ENCODE measurements at regions not wholly inside any gene's neighbourhood (a gene's known extent, or its start where the extent isn't known, plus 50 kb on each side); places are given as distances from the start of the nearest gene placed in this dataset.

DNA sequence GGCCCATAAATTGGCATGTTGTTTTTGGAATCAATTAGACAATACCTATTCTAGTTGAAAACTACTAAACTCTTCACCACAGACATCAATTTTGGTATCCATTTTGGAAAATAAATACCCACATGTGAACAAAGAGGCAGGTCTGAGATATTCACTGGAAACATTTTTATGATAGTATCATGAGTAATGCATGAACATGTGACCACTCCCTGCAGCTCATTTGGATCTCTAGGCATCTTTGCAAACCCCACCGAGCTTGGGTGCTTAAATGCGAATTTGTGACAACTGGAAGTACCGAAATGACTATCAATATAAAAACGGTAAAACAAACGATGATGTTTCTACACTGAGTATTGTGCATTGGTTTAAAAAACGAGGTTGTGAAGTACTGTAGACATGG is 285.2 kb downstream of the IRF8 start:
- no peak for DNase-seq (ENCODE audit: low spot score)
- H3K9me3 ChIP-seq (ENCODE audit: severe bottlenecking) = no peaks in the 10 kb centered on the region
- H3K36me3 ChIP-seq (ENCODE audit: low read depth) = no peaks in the 10 kb centered on the region
- H3K4me3 ChIP-seq (ENCODE audit: severe bottlenecking) = no peak overlapping the region
- no peaks in the 10 kb centered on the region for H3K4me1 ChIP-seq (ENCODE audit: insufficient read depth, poor library complexity, severe bottlenecking)
- H3K27me3 ChIP-seq (ENCODE audit: insufficient read depth, poor library complexity, severe bottlenecking) = peaks cover 75% of the 10 kb centered on the region
- TF ChIP-seq, protein P1, sequence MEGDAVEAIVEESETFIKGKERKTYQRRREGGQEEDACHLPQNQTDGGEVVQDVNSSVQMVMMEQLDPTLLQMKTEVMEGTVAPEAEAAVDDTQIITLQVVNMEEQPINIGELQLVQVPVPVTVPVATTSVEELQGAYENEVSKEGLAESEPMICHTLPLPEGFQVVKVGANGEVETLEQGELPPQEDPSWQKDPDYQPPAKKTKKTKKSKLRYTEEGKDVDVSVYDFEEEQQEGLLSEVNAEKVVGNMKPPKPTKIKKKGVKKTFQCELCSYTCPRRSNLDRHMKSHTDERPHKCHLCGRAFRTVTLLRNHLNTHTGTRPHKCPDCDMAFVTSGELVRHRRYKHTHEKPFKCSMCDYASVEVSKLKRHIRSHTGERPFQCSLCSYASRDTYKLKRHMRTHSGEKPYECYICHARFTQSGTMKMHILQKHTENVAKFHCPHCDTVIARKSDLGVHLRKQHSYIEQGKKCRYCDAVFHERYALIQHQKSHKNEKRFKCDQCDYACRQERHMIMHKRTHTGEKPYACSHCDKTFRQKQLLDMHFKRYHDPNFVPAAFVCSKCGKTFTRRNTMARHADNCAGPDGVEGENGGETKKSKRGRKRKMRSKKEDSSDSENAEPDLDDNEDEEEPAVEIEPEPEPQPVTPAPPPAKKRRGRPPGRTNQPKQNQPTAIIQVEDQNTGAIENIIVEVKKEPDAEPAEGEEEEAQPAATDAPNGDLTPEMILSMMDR (IDR thresholded peaks at IDR 0.05; ENCODE audit: poor library complexity, severe bottlenecking) = no peak
- no peak for ATAC-seq (ENCODE audit: low read depth)
- no peak overlapping the region for H3K27ac ChIP-seq (ENCODE audit: poor library complexity, severe bottlenecking)

DNA sequence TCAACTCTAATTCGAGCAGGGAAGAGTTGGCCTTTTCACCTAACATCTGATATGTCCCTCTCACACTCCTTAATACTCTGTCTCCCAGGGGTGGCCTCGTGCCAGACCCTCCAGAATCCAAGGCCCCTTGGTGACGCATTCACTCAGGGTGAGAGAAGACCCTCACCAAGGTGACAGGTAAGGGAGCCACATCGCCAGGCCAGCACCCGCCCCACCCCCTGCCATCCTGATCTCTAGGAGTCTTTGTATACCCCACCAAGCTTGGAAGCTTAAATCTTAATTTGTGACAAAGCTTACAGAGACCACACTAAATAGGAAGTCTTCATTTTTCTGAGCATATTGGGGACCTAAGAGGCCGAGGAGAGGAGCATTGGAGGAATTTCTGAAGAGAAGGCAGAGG is 286.1 kb downstream of the IRF8 start:
- Histone ChIP-seq H3K9me3 (ENCODE audit: severe bottlenecking) (no peaks in the 10 kb centered on the region), H3K27ac (ENCODE audit: poor library complexity, severe bottlenecking) (no peak overlapping the region), H3K36me3 (ENCODE audit: low read depth) (no peaks in the 10 kb centered on the region), H3K4me1 (ENCODE audit: insufficient read depth, poor library complexity, severe bottlenecking) (no peaks in the 10 kb centered on the region), H3K4me3 (ENCODE audit: severe bottlenecking) (no peak overlapping the region), H3K27me3 (ENCODE audit: insufficient read depth, poor library complexity, severe bottlenecking) (peaks cover 80% of the 10 kb centered on the region)
- DNase-seq (ENCODE audit: low spot score) (no peak), ATAC-seq (ENCODE audit: low read depth) (no peak)
- TF ChIP-seq, protein P1 (IDR thresholded peaks at IDR 0.05; ENCODE audit: poor library complexity, severe bottlenecking) = no peak

DNA sequence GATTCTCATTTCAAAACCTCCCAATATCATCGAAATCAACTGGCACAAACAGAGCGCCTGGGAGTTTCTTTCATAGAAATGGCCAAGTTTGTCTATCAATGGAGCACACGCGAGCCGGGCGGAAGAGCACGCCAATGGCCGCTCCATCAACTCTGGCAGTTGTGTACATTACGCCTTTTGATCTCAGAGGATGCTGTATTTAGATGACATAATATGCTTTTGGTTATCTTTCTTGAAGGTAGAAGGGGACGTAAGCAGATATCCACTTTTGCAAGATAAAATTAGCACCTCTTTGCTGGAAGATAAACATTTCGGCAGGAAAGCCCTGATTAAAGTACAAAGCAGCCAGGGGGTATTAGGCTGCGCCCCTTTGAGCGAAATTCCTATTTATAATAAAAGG is 287.4 kb downstream of the IRF8 start:
- ATAC-seq (ENCODE audit: low read depth) = no peak
- no peaks in the 10 kb centered on the region for H3K4me1 ChIP-seq (ENCODE audit: insufficient read depth, poor library complexity, severe bottlenecking)
- peaks cover 92% of the 10 kb centered on the region for H3K27me3 ChIP-seq (ENCODE audit: insufficient read depth, poor library complexity, severe bottlenecking)
- H3K9me3 ChIP-seq (ENCODE audit: severe bottlenecking) = no peaks in the 10 kb centered on the region
- DNase-seq (ENCODE audit: low spot score) = no peak
- no peak overlapping the region for H3K27ac ChIP-seq (ENCODE audit: poor library complexity, severe bottlenecking)
- no peaks in the 10 kb centered on the region for H3K36me3 ChIP-seq (ENCODE audit: low read depth)
- H3K4me3 ChIP-seq (ENCODE audit: severe bottlenecking) = no peak overlapping the region
- TF ChIP-seq, protein P1 (IDR thresholded peaks at IDR 0.05; ENCODE audit: poor library complexity, severe bottlenecking) = no peak

DNA sequence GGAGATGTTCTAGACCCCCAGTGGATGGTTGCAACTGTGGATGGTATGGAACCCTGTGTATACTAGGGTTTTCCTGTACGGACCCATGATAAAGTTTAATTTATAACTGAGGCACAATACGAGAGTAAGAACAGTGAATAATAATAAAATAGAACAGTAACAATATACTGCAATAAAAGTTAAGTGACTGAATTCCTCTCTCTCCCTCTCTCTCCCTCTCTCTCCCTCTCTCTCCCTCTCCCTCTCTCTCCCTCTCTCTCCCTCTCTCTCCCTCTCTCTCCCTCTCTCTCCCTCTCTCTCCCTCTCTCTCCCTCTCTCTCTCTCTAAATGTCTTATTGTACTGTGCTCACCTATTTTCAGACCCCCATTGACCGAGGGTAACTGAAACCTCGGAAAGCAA is 291.0 kb downstream of the IRF8 start:
- peaks cover 100% of the 10 kb centered on the region for H3K27me3 ChIP-seq (ENCODE audit: insufficient read depth, poor library complexity, severe bottlenecking)
- TF ChIP-seq, protein P1 (IDR thresholded peaks at IDR 0.05; ENCODE audit: poor library complexity, severe bottlenecking) = no peak

DNA sequence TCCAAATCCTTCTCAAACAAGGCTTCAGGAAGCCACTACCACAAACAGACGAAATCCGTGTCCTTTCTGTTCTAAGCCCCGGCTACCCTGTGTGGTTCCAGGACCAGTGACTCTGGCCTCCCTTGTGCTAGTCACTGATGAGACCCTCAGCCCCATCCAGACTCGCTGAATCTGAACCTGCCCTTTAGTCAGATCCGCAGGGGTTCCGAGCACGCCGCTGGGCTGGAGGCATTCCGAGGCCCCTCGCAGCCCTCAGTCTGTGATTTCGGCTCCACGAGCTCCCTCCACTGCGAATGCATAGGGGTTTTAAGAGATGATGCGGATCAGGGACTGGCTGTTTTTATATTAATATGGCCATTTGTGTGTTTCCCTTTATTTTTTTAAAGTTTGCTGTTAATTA is 292.7 kb downstream of the IRF8 start:
- Histone ChIP-seq H3K36me3 (ENCODE audit: low read depth) (no peaks in the 10 kb centered on the region), H3K9me3 (ENCODE audit: severe bottlenecking) (no peaks in the 10 kb centered on the region), H3K4me3 (ENCODE audit: severe bottlenecking) (no peak overlapping the region), H3K27me3 (ENCODE audit: insufficient read depth, poor library complexity, severe bottlenecking) (peaks cover 100% of the 10 kb centered on the region), H3K4me1 (ENCODE audit: insufficient read depth, poor library complexity, severe bottlenecking) (no peaks in the 10 kb centered on the region), H3K27ac (ENCODE audit: poor library complexity, severe bottlenecking) (no peak overlapping the region)
- ATAC-seq (ENCODE audit: low read depth) (no peak), DNase-seq (ENCODE audit: low spot score) (no peak)
- TF ChIP-seq, protein P1 (IDR thresholded peaks at IDR 0.05; ENCODE audit: poor library complexity, severe bottlenecking) = no peak

More for the DNA sequence above, 291.0 kb downstream of the IRF8 start:
- no peaks in the 10 kb centered on the region for H3K4me1 ChIP-seq (ENCODE audit: insufficient read depth, poor library complexity, severe bottlenecking)
- no peak for ATAC-seq (ENCODE audit: low read depth)
- no peaks in the 10 kb centered on the region for H3K36me3 ChIP-seq (ENCODE audit: low read depth)
- H3K27ac ChIP-seq (ENCODE audit: poor library complexity, severe bottlenecking) = no peak overlapping the region
- H3K4me3 ChIP-seq (ENCODE audit: severe bottlenecking) = no peak overlapping the region
- H3K9me3 ChIP-seq (ENCODE audit: severe bottlenecking) = no peaks in the 10 kb centered on the region
- DNase-seq (ENCODE audit: low spot score) = no peak
